ENCODE measurements at regions not wholly inside any gene's neighbourhood (a gene's known extent, or its start where the extent isn't known, plus 50 kb on each side); places are given as distances from the start of the nearest gene placed in this dataset.

DNA sequence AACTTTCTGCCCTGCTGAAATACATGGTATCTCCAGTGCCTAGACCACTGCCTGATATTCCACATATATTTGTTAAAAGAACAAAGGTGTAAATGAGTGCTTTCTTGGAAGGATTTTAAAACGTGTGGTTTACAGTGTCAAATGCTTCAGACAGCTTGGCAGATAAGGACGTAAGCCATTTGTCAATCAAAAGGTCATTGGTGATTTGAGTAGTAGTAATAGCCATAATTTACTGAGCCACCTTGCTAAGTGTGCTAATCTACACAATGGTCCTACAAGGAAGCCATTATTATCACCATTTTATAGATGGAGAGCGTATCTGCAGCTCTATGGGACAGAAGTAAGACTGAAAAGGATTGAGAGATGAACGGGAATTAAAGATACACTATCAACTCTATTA lies 186.8 kb upstream of the MPPED2 start:
- no peak for TF ChIP-seq POLR2A (IDR thresholded peaks at IDR 0.05)
- TF ChIP-seq, protein P1, sequence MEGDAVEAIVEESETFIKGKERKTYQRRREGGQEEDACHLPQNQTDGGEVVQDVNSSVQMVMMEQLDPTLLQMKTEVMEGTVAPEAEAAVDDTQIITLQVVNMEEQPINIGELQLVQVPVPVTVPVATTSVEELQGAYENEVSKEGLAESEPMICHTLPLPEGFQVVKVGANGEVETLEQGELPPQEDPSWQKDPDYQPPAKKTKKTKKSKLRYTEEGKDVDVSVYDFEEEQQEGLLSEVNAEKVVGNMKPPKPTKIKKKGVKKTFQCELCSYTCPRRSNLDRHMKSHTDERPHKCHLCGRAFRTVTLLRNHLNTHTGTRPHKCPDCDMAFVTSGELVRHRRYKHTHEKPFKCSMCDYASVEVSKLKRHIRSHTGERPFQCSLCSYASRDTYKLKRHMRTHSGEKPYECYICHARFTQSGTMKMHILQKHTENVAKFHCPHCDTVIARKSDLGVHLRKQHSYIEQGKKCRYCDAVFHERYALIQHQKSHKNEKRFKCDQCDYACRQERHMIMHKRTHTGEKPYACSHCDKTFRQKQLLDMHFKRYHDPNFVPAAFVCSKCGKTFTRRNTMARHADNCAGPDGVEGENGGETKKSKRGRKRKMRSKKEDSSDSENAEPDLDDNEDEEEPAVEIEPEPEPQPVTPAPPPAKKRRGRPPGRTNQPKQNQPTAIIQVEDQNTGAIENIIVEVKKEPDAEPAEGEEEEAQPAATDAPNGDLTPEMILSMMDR (IDR thresholded peaks at IDR 0.05): no peak

Measured in tibial nerve (tissue), 3 donors.